NCI-H2196 treated with DMSO at 0.1 percent for 48 hours (cell line): ENCODE measurements at regions not wholly inside any gene's neighbourhood (a gene's known extent, or its start where the extent isn't known, plus 50 kb on each side); places are given as distances from the start of the nearest gene placed in this dataset.

Source experiments
- DNase-seq: peaks from one replicate; lab custom pipeline; 2025; ENCODE audit not compliant: unreplicated experiment; lab: John Stamatoyannopoulos, UW

- DNase-seq = no peak
These were observed 56.0 kb upstream of the LINGO1 start for GRCh38 chr15:77688693-77689092.

- DNase-seq = no peak
These were observed 55.6 kb upstream of the LINGO1 start for GRCh38 chr15:77688266-77688665.

GRCh38 chr15:77685082-77685815 lies 52.5 kb upstream of the LINGO1 start:
- no peak for DNase-seq

GRCh38 chr15:77684341-77685081 lies 51.8 kb upstream of the LINGO1 start:
- no peak for DNase-seq

GRCh38 chr15:77682564-77682963 lies 49.9 kb upstream of the LINGO1 start:
- DNase-seq = no peak
